ENCODE measurements at regions not wholly inside any gene's neighbourhood (a gene's known extent, or its start where the extent isn't known, plus 50 kb on each side); places are given as distances from the start of the nearest gene placed in this dataset.
"Not testable (repeated sequence)": the region's sequence is repeated elsewhere in the genome, so short reads cannot be mapped to it uniquely, and the experiment has no call there.

DNA sequence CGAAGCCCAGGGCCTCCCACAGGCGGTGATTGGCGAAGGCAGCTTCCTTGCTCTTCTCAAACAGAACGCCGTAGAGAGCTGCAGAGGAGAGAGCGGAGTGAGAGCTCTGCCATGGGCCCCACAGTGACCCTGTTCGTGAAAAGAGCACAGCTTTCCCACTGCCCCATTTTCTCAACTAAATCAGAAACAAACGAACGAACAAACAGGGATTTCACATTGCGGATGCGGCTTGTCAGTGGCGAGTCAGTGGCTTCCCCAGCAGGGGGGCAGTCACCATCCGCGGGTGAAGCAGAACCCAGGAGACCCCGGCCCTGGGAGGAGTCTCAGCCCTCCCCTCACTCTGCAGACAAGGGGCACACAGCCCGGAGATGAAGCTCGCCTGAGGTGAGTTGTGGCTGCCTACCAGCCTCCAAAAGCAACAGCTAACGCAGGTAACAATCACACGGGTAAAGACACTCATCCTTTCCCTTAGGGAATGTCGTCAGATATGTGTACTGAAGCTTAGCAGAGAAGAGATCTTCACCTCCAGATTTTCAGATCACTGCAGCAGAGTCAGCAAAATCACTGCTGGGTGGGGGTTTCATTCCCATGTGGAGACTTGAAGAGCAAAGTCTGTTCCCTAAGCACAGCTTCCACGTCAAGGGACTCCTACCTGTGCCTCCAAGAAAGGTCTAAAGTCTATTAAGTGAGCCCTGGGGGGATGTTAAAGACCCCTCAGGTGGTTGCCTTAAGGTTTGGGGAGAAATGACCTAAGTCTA is 51.2 kb upstream of the GPR31 start:
- no peak for DNase-seq (ENCODE audit: low read depth)

DNA sequence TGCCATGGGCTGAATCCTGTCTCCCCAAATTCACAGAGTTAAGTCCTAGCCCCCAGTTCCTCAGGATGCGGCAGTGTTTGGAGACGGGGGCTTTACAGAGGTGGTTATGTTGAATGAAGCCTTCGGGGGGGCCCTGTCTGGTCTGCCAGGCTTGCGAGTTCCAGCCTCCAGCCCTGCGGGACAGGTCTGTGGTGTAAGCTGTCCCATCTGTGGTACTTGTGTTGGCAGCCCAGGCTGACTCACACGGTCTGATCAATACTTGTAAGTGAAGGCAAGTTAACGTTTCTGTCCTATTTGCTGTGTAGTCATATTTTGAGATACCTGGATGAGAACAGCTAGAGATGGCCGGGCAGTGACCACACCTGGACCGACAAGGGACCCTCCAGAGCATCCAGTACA is 51.8 kb upstream of the GPR31 start:
- no peak for DNase-seq (ENCODE audit: low read depth)

DNA sequence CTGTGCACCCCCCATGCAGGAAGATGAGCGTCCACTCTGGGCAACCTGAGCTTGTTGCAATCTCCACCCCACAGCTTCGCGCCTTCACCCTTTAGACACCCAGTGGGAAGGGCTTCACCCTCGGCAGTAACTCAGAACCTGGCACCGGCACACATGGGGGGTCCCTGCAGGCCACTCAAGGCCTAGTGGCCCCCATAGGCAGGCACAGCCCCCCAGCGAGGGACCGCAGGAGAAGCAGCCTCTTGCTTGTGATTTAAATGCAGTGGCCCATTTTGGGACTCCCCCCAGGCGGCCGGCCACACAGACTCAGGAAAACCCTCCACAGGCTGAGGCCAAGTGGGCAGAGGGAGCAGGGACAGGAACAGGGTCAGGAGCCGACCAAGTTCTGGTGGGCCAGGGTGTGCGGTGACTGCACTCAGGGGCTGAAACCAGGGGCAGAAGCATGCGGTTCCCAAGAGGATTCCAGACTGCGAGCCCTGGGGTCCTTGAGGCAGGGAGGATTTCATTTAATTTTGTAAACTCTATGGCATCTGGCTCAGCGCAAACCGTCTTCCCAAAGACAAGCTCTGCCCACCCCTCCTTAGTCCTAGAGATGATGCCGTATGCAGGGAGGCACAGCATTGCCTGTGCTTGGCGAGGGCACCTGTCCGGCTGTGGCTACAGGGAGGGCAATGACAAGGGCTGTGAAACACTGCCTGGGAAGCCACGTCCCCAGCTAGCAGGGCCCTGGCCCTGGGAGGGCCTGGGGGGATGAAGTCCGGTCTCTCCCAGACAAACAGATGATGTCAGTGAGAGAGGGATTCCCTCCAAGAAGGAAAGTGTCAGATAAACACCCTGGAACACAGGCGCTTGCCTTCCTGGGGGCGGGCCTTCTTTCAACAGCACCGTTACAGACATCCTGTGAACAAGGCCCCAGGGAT is 52.9 kb upstream of the GPR31 start:
- no peak for DNase-seq (ENCODE audit: low read depth)

DNA sequence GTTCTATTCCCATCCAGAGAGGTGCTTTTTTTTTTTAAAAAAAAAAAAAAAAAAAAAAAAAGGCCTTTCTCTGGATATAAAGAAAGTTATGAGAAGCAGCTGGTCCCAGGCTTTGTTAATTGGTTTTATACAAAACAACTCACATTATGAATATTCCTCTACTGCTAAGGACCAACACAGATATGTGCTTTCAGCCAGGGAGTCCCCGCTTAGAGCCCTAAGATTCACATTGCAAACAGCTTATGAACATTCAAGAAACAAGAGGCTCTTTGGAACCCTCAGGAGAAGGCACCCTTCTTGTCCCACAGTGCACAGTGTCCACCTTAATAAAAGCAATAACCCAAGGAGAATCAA is 53.5 kb upstream of the GPR31 start:
- no peak for DNase-seq (ENCODE audit: low read depth)

DNA sequence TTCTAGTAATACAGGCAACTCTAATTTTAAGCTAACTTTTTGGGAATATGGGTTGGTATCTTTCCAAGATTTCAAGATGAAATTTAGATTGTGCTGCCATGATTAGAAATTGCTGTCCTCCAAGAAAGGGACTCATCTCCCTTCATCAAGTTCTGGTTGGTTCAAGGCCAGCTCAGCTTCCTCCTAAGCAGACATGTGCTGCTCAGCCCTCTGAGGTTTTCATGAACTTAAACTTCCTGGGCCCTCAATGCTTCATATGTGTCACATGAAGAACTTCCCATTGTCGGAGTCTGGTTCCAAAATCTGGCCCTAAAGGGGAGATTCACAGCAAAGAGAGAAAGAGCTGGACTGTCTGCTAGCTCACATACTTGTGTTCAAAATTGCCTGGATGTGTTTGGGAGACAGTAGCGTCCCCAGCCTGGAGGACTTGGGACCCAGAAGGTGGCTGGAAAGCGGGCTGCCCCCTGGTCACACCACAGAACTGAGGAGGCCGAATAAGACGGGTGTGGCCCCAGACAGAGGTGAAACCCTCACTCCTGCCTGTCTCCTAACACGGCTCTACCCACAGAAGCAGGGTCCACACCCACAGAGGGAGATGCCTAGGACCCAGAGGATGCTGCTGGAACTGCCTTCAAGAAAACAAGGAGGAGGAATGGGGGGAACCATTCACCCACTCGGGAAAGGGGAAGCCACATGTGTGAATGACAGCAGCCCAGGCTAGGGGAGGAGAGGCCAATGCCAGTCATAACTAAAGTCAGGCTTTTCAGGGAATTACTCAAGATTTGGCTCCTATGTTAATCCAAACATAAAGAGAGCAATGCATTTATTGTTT is 54.3 kb upstream of the GPR31 start:
- no peak for DNase-seq (ENCODE audit: low read depth)

DNA sequence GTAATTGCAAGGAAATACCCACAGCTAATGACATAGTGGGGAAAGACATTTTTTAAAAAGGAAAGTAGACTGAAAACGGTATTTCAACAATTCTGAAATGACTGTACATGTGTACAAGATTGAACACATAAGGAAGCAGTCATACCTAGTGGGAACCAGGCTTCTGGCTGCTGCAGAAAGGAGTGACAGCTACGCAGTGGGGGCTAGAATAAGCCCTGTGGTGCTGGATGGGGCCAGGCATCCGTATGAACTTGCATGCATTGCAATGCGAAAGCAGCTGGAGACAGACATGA is 54.9 kb upstream of the GPR31 start:
- no peak for DNase-seq (ENCODE audit: low read depth)

DNA sequence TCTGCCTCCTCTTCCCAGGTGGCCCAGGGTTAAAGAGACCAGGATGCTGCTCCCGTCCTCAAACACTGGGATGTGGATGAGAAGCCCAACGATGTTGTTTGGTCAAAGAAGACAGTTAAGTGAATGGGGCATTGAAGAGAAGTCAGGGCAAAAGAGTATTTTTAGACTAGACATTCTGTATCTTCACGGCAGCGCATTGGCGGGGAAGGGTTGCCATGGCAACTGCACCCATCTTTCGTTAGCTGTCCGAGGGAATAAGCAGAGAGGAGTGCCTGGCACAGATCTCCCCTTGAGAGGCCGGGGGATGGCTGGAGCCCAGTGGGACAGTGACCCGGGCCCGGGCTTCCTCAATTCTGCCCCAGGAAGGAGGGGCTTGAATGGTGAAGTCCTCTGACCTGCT is 56.4 kb upstream of the GPR31 start:
- no peak for DNase-seq (ENCODE audit: low read depth)

DNA sequence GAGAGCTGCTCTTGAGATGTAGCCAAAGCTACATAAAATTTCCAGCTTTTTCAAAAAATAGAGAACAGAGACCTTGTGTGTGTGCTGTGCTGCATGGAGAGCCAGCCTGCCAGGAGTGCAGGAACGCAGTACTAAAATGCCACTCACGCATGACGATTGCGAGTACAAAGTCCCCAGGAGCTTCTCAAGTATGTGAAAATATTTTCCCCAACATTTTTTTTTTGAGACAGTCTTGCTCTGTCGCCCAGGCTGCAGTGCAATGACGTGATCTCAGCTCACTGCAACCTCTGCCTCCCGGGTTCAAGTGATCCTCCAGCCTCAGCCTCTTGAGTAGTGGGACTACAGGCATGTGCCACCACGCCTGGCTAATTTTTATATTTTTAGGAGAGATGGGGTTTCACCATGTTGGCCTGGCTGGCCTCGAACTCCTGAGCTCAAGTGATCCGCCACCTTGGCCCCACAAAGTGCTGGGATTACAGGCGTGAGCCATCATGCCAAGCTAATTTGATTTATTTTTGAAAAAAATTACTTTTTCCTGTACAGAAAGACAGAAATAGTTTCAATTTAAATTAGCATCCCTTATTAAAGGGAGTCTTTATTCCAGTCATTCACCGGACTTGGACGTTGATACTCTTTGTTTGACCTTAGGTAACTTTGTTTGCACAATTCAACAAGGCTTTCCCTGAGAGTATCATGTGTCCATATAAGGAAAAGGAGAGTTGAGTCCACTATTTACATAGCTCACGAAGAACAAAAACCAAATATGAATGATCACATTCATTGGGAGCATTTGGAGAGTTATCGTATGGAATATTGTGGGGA is 57.9 kb upstream of the GPR31 start:
- DNase-seq (ENCODE audit: low read depth): not testable (repeated sequence)

DNA sequence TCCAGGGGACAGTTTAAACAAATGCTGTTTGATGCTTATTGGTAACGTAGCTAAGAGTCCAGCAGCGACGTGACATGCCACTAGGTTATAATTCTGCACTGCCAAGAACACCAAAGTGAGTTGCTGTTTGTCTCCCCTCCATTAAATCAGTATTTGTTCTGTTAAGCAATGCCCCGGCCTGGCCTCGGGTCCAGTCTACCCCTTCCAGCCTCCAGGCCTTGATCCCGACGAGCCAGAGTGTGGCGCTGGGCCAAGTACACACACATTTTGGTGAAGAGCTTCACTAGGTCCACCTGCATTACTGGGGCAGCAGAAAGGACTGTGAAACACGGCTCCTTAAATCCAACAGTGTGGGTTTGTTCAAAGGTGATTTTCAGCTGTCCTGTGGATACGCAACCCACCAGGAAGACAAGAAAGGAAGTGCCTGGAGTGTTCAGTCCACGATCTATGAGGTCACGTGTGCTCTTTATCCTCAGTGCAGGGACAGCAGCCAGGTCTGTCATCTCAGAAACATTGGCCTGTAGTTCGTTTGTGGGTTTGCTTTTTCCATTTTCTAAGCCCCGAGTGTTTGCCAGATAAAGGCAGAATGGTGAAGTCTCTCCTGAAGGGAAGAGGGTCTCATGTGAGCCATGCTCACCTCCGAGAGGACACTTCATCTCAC is 58.7 kb upstream of the GPR31 start:
- not testable (repeated sequence) for DNase-seq (ENCODE audit: low read depth)

DNA sequence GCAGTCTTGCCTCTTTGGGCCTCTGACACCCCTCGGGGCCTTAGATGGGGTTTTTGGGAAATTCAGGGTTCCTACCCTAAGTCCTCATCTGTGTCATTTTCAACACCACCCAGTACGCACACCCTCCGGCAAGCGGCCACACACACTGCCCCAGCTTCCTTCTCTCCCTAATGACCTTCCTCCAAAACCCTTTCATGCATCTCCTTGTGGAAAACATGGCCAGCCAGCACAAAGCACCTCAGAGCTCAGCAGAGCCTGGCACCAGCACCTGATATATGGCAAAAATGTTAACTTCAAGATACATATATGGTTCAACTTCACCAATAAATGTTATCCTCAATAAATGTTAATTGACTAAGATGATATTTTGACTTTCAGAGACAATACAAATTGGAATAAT is 59.3 kb upstream of the GPR31 start:
- not testable (repeated sequence) for DNase-seq (ENCODE audit: low read depth)

DNA sequence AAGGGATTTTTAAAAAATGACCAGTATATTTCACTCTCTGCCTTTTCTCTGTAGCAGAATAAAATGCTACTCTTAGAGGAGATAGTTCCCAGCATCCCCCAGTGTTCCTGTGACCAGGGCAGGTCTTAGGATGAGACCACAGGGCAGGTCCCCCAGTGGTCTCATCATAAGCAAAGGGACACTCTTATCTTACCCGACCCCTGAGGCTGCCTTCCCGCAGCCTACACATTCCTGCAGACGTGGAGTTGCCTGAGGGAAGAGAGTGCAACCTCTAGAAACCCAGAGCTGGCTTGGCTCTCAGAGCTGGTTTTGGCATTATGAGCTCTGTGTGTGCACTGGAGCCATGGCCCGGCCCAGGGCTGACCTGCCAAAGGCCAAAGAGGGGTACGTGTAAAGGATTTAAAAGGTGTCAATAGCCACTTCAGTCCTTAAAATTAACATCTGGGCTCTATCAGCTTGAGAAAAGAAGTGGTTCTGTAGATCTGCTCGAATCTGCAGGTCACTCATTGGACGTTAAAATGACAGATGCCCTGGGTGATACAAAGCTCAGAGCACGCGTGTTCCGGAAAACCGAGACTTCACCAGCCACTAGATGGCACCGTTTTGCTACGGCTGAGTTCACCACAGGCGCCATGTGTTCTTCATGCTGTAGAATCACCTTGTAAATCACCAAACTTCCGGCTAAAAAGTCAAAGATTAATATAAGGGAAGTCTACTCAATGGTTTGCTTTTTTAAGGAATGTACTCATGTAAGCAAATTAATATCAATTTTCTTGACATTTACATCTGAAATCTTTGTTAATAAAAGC is 60.4 kb upstream of the GPR31 start:
- peak; percentile 2 for DNase-seq (ENCODE audit: low read depth)

DNA sequence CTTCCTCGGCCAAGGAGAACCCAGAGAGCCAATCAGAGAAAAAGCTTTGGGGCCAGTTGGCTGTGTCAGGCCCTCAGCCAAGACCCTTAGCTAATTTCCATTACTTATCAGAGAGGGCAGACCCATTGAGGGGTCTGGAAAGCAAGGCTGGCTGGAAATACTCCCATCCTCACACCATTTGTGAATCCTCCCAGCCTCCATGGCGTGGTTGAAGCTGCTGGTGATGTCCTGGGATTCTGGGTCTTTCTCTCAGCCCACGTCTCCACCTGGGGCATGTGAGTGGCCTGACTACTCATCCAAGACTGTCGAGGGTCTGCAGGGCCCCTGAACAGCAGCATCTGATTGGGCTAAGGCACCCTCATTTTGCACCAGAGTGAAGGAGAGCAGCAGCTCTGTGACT is 61.3 kb upstream of the GPR31 start:
- not testable (repeated sequence) for DNase-seq (ENCODE audit: low read depth)

DNA sequence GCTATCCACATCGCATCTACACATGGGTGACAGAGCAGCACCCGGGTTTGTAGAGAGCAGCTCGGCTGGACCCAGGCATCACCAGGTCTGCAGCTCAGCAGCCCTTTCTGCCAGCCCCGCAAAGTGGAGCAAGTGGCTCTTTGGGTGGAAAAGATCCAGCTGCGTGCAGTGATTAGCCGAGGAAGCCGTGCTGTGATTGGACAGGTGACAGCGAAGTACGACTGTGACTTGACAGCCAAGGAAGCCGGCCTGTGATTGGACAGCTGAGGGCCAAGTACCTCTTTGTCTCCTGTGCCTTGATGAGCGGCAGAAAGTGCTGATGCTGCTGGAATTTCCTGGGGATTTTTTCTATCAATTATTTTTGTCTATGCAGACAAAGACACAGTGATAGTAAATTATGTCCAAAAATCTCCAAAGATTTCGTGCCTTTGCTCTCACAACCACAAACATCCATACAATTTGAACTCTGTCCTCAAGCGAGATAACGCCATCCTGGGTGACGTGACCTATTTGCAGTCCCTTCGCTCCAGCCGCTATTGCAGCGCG is 62.3 kb upstream of the GPR31 start:
- no peak for DNase-seq (ENCODE audit: low read depth)

DNA sequence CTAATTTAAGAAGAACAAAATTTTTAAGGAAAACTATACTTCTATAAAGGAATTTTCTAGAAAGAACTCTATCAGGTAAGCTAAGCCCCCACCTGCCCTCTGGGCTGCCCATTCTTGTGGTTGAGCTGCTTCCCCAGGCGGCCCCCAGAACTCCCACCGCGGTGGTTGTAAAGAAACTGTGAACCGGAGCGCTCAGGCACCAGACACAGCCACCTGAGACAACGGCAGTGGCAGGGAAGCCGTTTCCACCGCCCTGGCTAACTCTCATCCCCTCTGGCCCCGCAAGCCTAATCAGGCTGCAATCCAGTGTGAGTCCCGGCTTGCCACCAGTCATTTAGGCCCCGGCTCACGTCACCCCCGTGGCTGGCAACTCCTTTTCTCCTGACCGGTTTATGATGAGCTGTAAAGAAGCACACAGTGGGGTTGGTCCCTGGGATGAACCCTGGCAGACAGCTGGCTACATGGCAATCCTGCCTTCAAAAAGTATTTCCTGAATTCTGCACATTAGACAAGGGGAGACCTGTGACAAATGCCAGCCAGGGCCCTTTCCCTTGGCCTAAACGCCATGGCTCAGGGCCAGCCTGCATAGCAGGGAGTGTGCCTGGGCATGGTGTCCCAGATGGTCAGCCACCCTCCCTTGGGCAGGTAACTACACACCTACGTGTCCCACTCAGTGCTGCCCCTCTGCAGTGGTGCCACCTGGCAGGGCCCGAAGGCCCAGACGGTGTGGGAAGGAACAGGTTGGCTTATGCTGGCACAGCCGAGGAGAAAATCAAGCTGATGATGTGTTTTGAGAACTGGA is 63.8 kb upstream of the GPR31 start:
- DNase-seq (ENCODE audit: low read depth): no peak

DNA sequence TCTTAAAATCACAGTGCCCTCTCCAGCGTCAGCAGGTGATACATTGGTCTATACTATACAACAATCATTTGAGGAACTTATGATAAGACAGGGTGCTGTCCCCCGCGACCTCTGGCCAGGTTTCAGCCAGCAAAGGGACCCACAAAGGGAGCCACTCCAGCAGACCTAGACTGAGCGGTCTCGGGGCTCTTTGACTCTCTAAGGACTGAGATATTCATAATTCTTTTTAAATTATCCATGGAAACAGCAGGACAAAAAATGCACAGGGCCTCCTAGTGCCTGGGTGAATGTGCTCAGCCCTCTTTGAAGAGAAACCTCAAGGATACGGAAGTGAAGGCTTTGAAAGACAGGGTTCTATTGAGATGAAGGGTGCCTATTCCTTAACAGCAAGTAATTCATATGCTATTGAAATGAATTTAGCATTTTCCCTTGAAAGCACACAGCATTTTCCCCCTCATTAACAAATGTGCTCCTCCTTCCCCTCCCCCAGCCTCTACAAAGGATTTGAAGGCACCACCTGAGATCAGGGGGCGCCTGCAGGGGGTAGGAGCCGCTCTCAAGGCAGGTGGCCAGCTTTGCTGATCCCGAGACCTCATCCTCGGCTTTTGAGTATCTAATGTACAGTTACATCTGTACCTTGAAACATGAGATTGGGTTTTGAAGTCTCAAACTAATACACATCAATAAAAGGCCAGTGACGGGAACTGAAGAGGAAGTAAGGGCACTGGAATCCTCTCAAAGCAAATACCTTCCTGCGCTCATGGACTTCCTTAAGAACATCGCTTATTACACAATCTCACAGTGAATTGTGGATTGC is 65.3 kb upstream of the UNC93A start:
- not testable (repeated sequence) for DNase-seq (ENCODE audit: low read depth)

DNA sequence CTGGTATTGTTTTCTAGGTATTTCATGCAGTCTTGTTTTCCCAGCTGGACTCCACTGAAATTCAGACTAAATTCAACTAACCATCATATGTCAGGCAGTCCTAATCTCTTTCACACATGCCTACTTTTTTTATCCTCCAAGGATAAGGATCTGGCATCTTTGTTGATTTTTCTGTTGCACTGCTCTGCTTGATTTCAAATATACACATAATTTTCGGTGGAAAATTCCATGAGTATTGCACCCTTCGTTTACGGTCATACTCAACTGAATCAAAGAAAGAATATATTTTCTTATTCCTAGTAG is 64.8 kb upstream of the UNC93A start:
- DNase-seq (ENCODE audit: low read depth): no peak

DNA sequence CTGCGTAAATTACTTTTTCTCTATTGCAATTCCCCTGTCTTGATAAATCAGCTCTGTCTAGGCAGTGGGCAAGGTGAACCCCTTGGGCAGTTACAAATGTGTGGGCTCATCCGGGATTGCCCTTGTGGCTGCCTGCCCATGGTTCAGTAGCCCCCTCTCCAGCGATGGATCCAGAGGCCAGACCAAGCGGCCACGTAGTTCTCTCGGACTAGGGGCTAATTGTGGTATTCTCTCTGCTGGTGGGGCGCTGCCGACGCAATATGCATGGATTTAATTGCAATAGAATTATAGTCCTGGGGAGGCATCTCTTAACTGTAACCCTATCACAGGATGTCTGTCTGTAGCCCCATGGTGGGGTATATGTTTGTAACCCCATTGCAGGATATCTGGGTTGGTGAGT is 64.3 kb upstream of the UNC93A start:
- DNase-seq (ENCODE audit: low read depth): no peak

DNA sequence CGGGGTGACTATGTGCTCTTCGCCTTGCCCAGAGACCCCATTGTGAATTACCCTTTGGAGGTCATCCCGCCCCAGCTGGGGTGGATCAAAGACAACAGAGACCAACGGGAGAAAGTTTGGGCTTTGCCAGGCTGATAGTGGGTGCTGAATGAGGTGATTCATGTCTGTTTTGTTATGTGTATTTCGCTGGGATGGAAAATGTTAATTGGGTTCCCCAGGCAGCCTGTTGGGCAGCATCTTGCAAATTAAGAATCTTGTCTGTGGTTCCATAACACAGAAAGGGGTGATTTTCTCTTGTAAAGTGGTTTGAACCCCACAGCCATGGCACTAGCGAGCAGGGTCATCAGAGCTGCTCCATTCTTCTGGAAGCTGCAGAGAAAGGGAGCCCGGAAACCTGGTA is 63.1 kb upstream of the UNC93A start:
- no peak for DNase-seq (ENCODE audit: low read depth)

Measured in LHCN-M2 (cell line).